Right atrium auricular region (tissue), 2 donors: ENCODE measurements at regions not wholly inside any gene's neighbourhood (a gene's known extent, or its start where the extent isn't known, plus 50 kb on each side); places are given as distances from the start of the nearest gene placed in this dataset.

Experiments used
- DNase-seq: peaks from one replicate; pipeline ENCODE4 v3.0.0-alpha.2; 2019; ENCODE audit warnings: low spot score
- H3K27ac ChIP-seq, 2 donors: fragments of 200-600 bp; sonication (generic); 1 replicate in 1 of 2; 2 replicates in 1 of 2; pipeline ENCODE4 v1.5.1; 2016 to 2019
- H3K27me3 ChIP-seq, 2 donors: fragments of 200-600 bp; sonication (generic); one replicate each; pipeline versions ENCODE4 v1.5.1 to v1.6.0; 2017 to 2019
- H3K36me3 ChIP-seq: fragments of 200-600 bp; sonication (generic); one replicate; pipeline ENCODE4 v1.5.1; 2016
- H3K4me1 ChIP-seq, 2 donors: fragments of 200-600 bp; sonication (generic); one replicate each; pipeline versions ENCODE4 v1.5.1 to v1.6.0; 2017 to 2019
- H3K4me3 ChIP-seq, 2 donors: fragments of 200-600 bp; sonication (generic); 1 replicate in 1 of 2; 2 replicates in 1 of 2; pipeline ENCODE4 v1.5.1; 2017 to 2019; ENCODE audit warnings: mild to moderate bottlenecking in 1 of 2, moderate library complexity in 1 of 2
- H3K9me3 ChIP-seq, 2 donors: fragments of 200-600 bp; sonication (generic); one replicate each; pipeline ENCODE4 v1.5.1; 2019
- TF ChIP-seq, protein P1 (sequence below), 2 donors: fragments of 200-600 bp; sonication (generic); IDR thresholded peaks; one replicate each; pipeline ENCODE4 v1.5.1; 2019; ENCODE audit warnings: antibody characterized with exemption in 2 of 2

DNA sequence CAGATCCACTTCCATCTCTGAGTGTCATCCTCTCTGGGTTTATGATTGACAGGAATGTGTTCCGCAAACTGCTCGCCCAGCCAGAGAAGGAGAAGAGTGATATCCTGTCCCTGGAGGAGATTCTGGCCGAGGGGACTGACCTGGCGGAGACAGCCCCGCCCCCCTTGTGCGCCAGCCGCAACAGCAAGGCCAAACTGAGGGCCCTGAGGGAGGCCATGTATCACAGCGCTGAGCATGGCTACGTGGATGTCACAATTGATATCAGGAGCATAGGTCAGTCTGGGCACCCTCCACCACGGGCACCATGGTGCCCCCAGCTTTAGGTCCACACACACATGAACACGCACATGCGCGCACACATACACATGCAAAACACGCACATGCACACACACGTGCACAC lies 67.5 kb upstream of the PWP1 start:
- Histone ChIP-seq H3K4me3 (no peak overlapping the region), H3K27me3 (no peaks in the 10 kb centered on the region), H3K27ac (no peak overlapping the region), H3K4me1 (no peaks in the 10 kb centered on the region), H3K36me3 (no peaks in the 10 kb centered on the region), H3K9me3 (no peaks in the 10 kb centered on the region)
- TF ChIP-seq, protein P1, sequence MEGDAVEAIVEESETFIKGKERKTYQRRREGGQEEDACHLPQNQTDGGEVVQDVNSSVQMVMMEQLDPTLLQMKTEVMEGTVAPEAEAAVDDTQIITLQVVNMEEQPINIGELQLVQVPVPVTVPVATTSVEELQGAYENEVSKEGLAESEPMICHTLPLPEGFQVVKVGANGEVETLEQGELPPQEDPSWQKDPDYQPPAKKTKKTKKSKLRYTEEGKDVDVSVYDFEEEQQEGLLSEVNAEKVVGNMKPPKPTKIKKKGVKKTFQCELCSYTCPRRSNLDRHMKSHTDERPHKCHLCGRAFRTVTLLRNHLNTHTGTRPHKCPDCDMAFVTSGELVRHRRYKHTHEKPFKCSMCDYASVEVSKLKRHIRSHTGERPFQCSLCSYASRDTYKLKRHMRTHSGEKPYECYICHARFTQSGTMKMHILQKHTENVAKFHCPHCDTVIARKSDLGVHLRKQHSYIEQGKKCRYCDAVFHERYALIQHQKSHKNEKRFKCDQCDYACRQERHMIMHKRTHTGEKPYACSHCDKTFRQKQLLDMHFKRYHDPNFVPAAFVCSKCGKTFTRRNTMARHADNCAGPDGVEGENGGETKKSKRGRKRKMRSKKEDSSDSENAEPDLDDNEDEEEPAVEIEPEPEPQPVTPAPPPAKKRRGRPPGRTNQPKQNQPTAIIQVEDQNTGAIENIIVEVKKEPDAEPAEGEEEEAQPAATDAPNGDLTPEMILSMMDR (IDR thresholded peaks at IDR 0.05): no peak
- no peak for DNase-seq

DNA sequence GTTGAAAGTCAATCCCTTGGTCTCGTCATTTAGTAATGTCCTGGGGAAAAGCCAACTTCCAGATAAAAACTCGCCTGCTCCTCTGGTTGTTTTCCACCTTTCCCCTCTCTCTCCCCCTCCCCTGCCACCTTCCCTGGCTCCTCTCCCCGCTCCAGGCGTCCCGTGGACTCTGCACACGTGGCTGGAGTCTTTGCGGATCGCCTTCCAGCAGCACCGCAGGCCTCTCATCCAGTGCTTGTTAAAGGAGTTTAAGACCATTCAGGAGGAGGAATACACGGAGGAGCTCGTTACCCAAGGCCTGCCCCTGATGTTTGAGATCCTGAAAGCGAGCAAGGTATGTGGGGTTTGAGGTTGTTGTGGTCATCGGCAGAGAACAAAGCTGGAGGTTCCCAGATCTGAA lies 65.8 kb upstream of the PWP1 start:
- H3K27me3 ChIP-seq: no peaks in the 10 kb centered on the region
- DNase-seq: no peak
- H3K27ac ChIP-seq: no peak overlapping the region
- TF ChIP-seq, protein P1 (IDR thresholded peaks at IDR 0.05): no peak
- peaks cover 0 to 7% of the 10 kb centered on the region in 2 donors for H3K9me3 ChIP-seq
- no peaks in the 10 kb centered on the region for H3K4me1 ChIP-seq
- no peak overlapping the region for H3K4me3 ChIP-seq
- H3K36me3 ChIP-seq: no peaks in the 10 kb centered on the region

DNA sequence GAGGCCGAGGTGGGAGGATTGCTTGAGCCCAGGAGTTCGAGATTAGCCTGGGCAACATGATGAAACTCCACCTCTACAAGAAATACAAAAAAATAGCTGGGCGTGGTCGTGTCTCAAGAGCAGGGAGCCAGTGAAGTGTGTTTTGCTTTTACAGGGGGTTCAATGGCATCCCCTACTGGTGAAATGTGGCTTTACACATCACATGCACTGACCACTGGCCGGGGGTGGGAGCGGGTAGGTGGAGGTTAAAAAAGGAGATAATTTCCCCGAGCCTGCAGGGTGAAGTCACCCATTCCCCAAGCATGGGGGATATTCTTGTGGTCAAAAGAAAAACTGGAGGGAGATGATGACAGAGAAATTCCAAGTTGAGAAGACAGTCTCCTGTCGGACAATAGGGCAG lies 63.6 kb upstream of the PWP1 start:
- Histone ChIP-seq H3K36me3 (no peaks in the 10 kb centered on the region), H3K27ac (no peak overlapping the region), H3K4me3 (no peak overlapping the region), H3K9me3 (peaks cover 0 to 14% of the 10 kb centered on the region in 2 donors), H3K4me1 (no peaks in the 10 kb centered on the region), H3K27me3 (no peaks in the 10 kb centered on the region)
- DNase-seq: no peak
- TF ChIP-seq, protein P1 (IDR thresholded peaks at IDR 0.05): peak in 1 of 2 donors; percentile 44

DNA sequence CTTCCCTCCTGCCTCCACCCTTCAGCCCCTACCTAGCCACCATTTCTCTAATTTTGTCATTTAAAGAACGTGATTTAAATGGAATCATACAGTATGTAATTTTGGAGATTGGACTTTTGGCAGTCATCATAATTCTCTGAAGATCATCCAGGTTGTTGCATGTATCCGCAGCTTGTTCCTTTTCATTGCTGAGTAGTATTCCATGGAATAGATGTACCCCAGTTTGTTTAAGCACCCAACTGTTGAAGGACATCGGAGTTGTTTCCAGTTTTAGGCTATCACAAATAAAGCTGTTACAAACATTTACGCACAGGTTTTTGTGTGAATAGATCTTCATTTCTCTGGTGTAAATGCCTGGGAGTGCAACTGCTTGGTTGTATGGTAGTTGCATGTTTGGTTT lies 61.1 kb upstream of the PWP1 start:
- Histone ChIP-seq H3K4me1 (no peaks in the 10 kb centered on the region), H3K4me3 (no peak overlapping the region), H3K27me3 (no peaks in the 10 kb centered on the region), H3K36me3 (no peaks in the 10 kb centered on the region), H3K27ac (no peak overlapping the region), H3K9me3 (peaks cover 0 to 14% of the 10 kb centered on the region in 2 donors)
- TF ChIP-seq, protein P1 (IDR thresholded peaks at IDR 0.05): no peak
- DNase-seq: no peak

DNA sequence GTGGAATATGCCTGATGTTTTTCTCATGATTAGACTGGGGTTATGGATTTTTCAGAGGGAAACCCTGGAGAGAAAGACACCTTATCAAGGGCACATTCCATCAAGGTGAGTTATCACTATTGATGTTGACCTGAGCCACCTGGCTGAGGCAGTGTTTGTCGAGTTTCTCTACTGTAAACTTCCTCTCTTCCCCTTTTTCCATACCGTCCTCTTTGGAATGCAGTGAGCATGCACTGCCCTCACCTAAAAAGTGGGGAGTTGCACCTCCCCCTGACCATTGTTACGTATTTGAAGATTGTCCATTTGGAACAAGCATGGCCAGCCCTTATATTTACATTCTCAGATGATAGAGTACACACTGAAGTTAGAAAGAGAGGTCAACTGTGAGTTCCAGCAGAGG lies 53.9 kb upstream of the PWP1 start:
- TF ChIP-seq, protein P1 (IDR thresholded peaks at IDR 0.05): no peak

DNA sequence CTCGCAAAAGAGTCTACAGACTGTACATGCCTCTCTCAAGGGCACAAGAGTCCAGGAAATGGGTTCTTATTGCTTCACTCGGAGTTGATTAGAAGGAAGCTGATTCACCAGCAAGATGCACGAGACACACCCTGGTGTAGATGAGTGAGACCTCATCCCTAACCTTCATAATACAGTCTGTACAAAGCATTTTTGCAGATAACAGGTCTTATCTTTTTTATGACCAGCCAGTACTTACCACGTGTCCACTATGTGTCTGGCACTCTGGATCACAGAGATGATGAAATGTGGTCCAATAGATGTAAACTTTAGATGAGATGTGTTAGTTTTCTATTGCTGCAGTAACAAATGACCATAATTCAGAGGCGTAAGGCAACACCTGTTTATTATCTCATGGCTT lies 53.4 kb upstream of the PWP1 start:
- no peak for DNase-seq
- no peaks in the 10 kb centered on the region for H3K9me3 ChIP-seq
- TF ChIP-seq, protein P1 (IDR thresholded peaks at IDR 0.05): no peak
- H3K4me3 ChIP-seq: no peak overlapping the region
- no peaks in the 10 kb centered on the region for H3K36me3 ChIP-seq
- no peak overlapping the region for H3K27ac ChIP-seq
- no peaks in the 10 kb centered on the region for H3K27me3 ChIP-seq
- no peaks in the 10 kb centered on the region for H3K4me1 ChIP-seq

More for the DNA sequence above, 53.9 kb upstream of the PWP1 start:
- Histone ChIP-seq H3K4me3 (no peak overlapping the region), H3K27ac (no peak overlapping the region), H3K36me3 (no peaks in the 10 kb centered on the region), H3K9me3 (no peaks in the 10 kb centered on the region), H3K27me3 (no peaks in the 10 kb centered on the region), H3K4me1 (no peaks in the 10 kb centered on the region)
- DNase-seq: no peak
